SU-DHL-6 (cell line): ENCODE measurements at regions not wholly inside any gene's neighbourhood (a gene's known extent, or its start where the extent isn't known, plus 50 kb on each side); places are given as distances from the start of the nearest gene placed in this dataset.

Source experiments
- H2AFZ ChIP-seq: fragments of 200-600 bp; sonication (generic); 2 replicates; pipeline ENCODE4 v1.6.1; 2014; ENCODE audit warnings: low read depth, mild to moderate bottlenecking, moderate library complexity, mixed read lengths, antibody characterized with exemption, low read length; ENCODE audit not compliant: severe bottlenecking
- H3F3A ChIP-seq: fragments of 200-600 bp; shearing (Covaris generic); 2 replicates; pipeline ENCODE4 v1.6.0; 2016; ENCODE audit warnings: antibody characterized with exemption, mild to moderate bottlenecking; ENCODE audit not compliant: insufficient read depth
- H3K27ac ChIP-seq: fragments of 200-600 bp; sonication (generic); 2 replicates; pipeline ENCODE4 v1.5.1; 2016; ENCODE audit warnings: low read depth, mild to moderate bottlenecking, low read length, moderate library complexity, mixed read lengths
- H3K27me3 ChIP-seq: fragments of 200-600 bp; sonication (generic), shearing (Covaris generic); 2 replicates; pipeline ENCODE4 v1.6.0; 2014; ENCODE audit warnings: mild to moderate bottlenecking, low read length
- H3K36me3 ChIP-seq: fragments of 200-600 bp; sonication (generic); 2 replicates; pipeline ENCODE4 v1.6.1; 2014; ENCODE audit warnings: mild to moderate bottlenecking, low read length, mixed read lengths
- H3K4me2 ChIP-seq: fragments of 300-600, 200-600 bp; shearing (Covaris generic), sonication (generic); 2 replicates; pipeline ENCODE4 v1.6.0; 2014; ENCODE audit warnings: low read length, low read depth, mild to moderate bottlenecking; ENCODE audit not compliant: poor library complexity, severe bottlenecking
- H3K4me3 ChIP-seq: fragments of 200-600 bp; sonication (generic); 2 replicates; pipeline ENCODE4 v1.5.1; 2014; ENCODE audit warnings: antibody characterized with exemption, low read length, mild to moderate bottlenecking, mixed read lengths; ENCODE audit not compliant: insufficient read depth, poor library complexity, severe bottlenecking
- H3K79me2 ChIP-seq: fragments of 200-600 bp; sonication (generic); 2 replicates; pipeline ENCODE4 v1.6.1; 2014; ENCODE audit warnings: mild to moderate bottlenecking, low read length, moderate library complexity; ENCODE audit not compliant: insufficient read depth
- H3K9ac ChIP-seq: fragments of 200-600 bp; sonication (generic); 2 replicates; pipeline ENCODE4 v1.7.0; 2014; ENCODE audit warnings: mild to moderate bottlenecking, low read length
- H3K9me2 ChIP-seq: fragments of 200-600 bp; sonication (generic); replicated peaks from 2 replicates; pipeline ENCODE4 v1.6.1; 2014; ENCODE audit warnings: low read length; ENCODE audit not compliant: insufficient read depth
- H3K9me3 ChIP-seq: fragments of 200-600 bp; sonication (generic); 2 replicates; pipeline ENCODE4 v1.6.1; 2014; ENCODE audit warnings: low read length, mixed read lengths; ENCODE audit not compliant: insufficient read depth
- H4K20me1 ChIP-seq: fragments of 200-600 bp; sonication (generic); 2 replicates; pipeline ENCODE4 v1.6.1; 2014; ENCODE audit warnings: low read depth, mild to moderate bottlenecking, antibody characterized with exemption, low read length, moderate library complexity, mixed read lengths
- CTCF ChIP-seq: fragments of 200-600 bp; sonication (generic); IDR thresholded peaks from one replicate; pipeline ENCODE4 v1.5.1; 2017; ENCODE audit warnings: antibody characterized with exemption, mild to moderate bottlenecking, low read length, moderate library complexity; ENCODE audit not compliant: insufficient read depth, poor library complexity, severe bottlenecking
- EZH2phosphoT487 ChIP-seq: fragments of 200-600 bp; sonication (generic), shearing (Covaris generic); conservative IDR thresholded peaks from 2 replicates; pipeline ENCODE4 v1.6.1; 2018; ENCODE audit warnings: mild to moderate bottlenecking, antibody characterized with exemption, low read length, moderate library complexity, mixed read lengths

GRCh38 chr18:26736301-26736700 lies 129.2 kb downstream of the AQP4 start:
- Histone ChIP-seq H3K27me3 (no peaks in the 10 kb centered on the region), H3K79me2 (no peaks in the 10 kb centered on the region)
- TF ChIP-seq EZH2phosphoT487, result no peak
- no peak for TF ChIP-seq CTCF

GRCh38 chr18:26734760-26735159 lies 130.7 kb downstream of the AQP4 start:
- H3K27me3 ChIP-seq, result no peaks in the 10 kb centered on the region

More at GRCh38 chr18:26736301-26736700, 129.2 kb downstream of the AQP4 start:
- Histone ChIP-seq H4K20me1 (no peaks in the 10 kb centered on the region), H3K9me2 (no peaks in the 10 kb centered on the region), H3K4me3 (no peak overlapping the region), H3F3A (no peaks in the 10 kb centered on the region), H2AFZ (no peak overlapping the region), H3K36me3 (no peaks in the 10 kb centered on the region), H3K4me2 (no peak overlapping the region), H3K9me3 (no peaks in the 10 kb centered on the region), H3K27ac (no peak overlapping the region), H3K9ac (no peak overlapping the region)

GRCh38 chr18:26729449-26729848 lies 136.1 kb downstream of the AQP4 start:
- H3K9ac ChIP-seq, result no peak overlapping the region
- H3K4me2 ChIP-seq, result no peak overlapping the region
- no peak overlapping the region for H3K4me3 ChIP-seq
- no peaks in the 10 kb centered on the region for H3F3A ChIP-seq
- no peaks in the 10 kb centered on the region for H3K9me2 ChIP-seq
- H3K27ac ChIP-seq, result no peak overlapping the region
- H3K9me3 ChIP-seq, result no peaks in the 10 kb centered on the region
- H2AFZ ChIP-seq, result no peak overlapping the region
- H3K36me3 ChIP-seq, result no peaks in the 10 kb centered on the region
- H4K20me1 ChIP-seq, result no peaks in the 10 kb centered on the region
- TF ChIP-seq CTCF (no peak), EZH2phosphoT487 (no peak)
- no peaks in the 10 kb centered on the region for H3K27me3 ChIP-seq
- H3K79me2 ChIP-seq, result no peaks in the 10 kb centered on the region

More at GRCh38 chr18:26734760-26735159, 130.7 kb downstream of the AQP4 start:
- no peak overlapping the region for H3K9ac ChIP-seq
- no peaks in the 10 kb centered on the region for H3K36me3 ChIP-seq
- no peak overlapping the region for H3K4me2 ChIP-seq
- H3F3A ChIP-seq, result no peaks in the 10 kb centered on the region
- no peaks in the 10 kb centered on the region for H3K9me2 ChIP-seq
- H3K4me3 ChIP-seq, result no peak overlapping the region
- H3K27ac ChIP-seq, result no peak overlapping the region
- no peaks in the 10 kb centered on the region for H4K20me1 ChIP-seq
- TF ChIP-seq CTCF, result no peak
- no peak for TF ChIP-seq EZH2phosphoT487
- H3K79me2 ChIP-seq, result no peaks in the 10 kb centered on the region
- no peaks in the 10 kb centered on the region for H3K9me3 ChIP-seq
- no peak overlapping the region for H2AFZ ChIP-seq

- TF ChIP-seq EZH2phosphoT487 (no peak), CTCF (no peak)
Measured at GRCh38 chr18:26729008-26729407, 136.5 kb downstream of the AQP4 start.

More at GRCh38 chr18:26729008-26729407, 136.5 kb downstream of the AQP4 start:
- H3K4me3 ChIP-seq, result no peak overlapping the region
- no peak overlapping the region for H3K27ac ChIP-seq
- no peak overlapping the region for H2AFZ ChIP-seq
- no peaks in the 10 kb centered on the region for H3K9me3 ChIP-seq
- no peak overlapping the region for H3K9ac ChIP-seq
- no peaks in the 10 kb centered on the region for H3K79me2 ChIP-seq
- no peaks in the 10 kb centered on the region for H3K36me3 ChIP-seq
- no peak overlapping the region for H3K4me2 ChIP-seq
- H3K27me3 ChIP-seq, result no peaks in the 10 kb centered on the region
- H4K20me1 ChIP-seq, result no peaks in the 10 kb centered on the region
- no peaks in the 10 kb centered on the region for H3K9me2 ChIP-seq
- no peaks in the 10 kb centered on the region for H3F3A ChIP-seq
